ENCODE measurements at regions not wholly inside any gene's neighbourhood (a gene's known extent, or its start where the extent isn't known, plus 50 kb on each side); places are given as distances from the start of the nearest gene placed in this dataset.

GRCh38 chr9:38194870-38195269, 125.8 kb upstream of the SHB start:
- no peaks in the 10 kb centered on the region for H3K4me1 Mint-ChIP-seq
- no peaks in the 10 kb centered on the region for H3K9me3 Mint-ChIP-seq
- H3K9me3 ChIP-seq (ENCODE audit: low read length), result no peaks in the 10 kb centered on the region
- no peaks in the 10 kb centered on the region for H3K4me1 ChIP-seq (ENCODE audit: insufficient read depth, low read length)
- H3K4me3 ChIP-seq (ENCODE audit: low read length), result no peak overlapping the region
- POLR2A ChIA-PET, result no interaction called here
- no peak overlapping the region for H3K27ac ChIP-seq (ENCODE audit: low read depth, low read length)
- H3K27ac Mint-ChIP-seq, result no peak overlapping the region
- H3K4me3 Mint-ChIP-seq, result no peak overlapping the region
- peaks cover 3 to 31% of the 10 kb centered on the region in 2 donors for H3K27me3 Mint-ChIP-seq
- CTCF ChIA-PET, result no interaction called here
- no peaks in the 10 kb centered on the region for H3K36me3 ChIP-seq (ENCODE audit: insufficient read depth, low read length)
- no peaks in the 10 kb centered on the region for H3K36me3 Mint-ChIP-seq
- H3K27me3 ChIP-seq (ENCODE audit: insufficient read depth, low read length, poor library complexity, severe bottlenecking), result no peaks in the 10 kb centered on the region
- DNase-seq, result no peak

GRCh38 chr9:38192731-38193265, 123.8 kb upstream of the SHB start:
- no peaks in the 10 kb centered on the region for H3K4me1 Mint-ChIP-seq
- H3K27me3 ChIP-seq (ENCODE audit: insufficient read depth, low read length, poor library complexity, severe bottlenecking), result no peaks in the 10 kb centered on the region
- peaks cover 6 to 22% of the 10 kb centered on the region in 2 donors for H3K27me3 Mint-ChIP-seq
- POLR2A ChIA-PET, result no interaction called here
- CTCF ChIA-PET, result no interaction called here
- H3K4me3 ChIP-seq (ENCODE audit: low read length), result no peak overlapping the region
- H3K27ac Mint-ChIP-seq, result no peak overlapping the region
- no peak overlapping the region for H3K27ac ChIP-seq (ENCODE audit: low read depth, low read length)
- H3K36me3 Mint-ChIP-seq, result no peaks in the 10 kb centered on the region
- no peak for DNase-seq
- no peaks in the 10 kb centered on the region for H3K36me3 ChIP-seq (ENCODE audit: insufficient read depth, low read length)
- H3K9me3 ChIP-seq (ENCODE audit: low read length), result no peaks in the 10 kb centered on the region
- no peaks in the 10 kb centered on the region for H3K9me3 Mint-ChIP-seq
- no peaks in the 10 kb centered on the region for H3K4me1 ChIP-seq (ENCODE audit: insufficient read depth, low read length)
- H3K4me3 Mint-ChIP-seq, result no peak overlapping the region

GRCh38 chr9:38186404-38187115, 117.5 kb upstream of the SHB start:
- Histone ChIP-seq H3K27me3 (ENCODE audit: insufficient read depth, low read length, poor library complexity, severe bottlenecking) (no peaks in the 10 kb centered on the region), H3K36me3 (ENCODE audit: insufficient read depth, low read length) (no peaks in the 10 kb centered on the region), H3K9me3 (ENCODE audit: low read length) (no peaks in the 10 kb centered on the region), H3K4me3 (ENCODE audit: low read length) (no peak overlapping the region), H3K27ac (ENCODE audit: low read depth, low read length) (no peak overlapping the region), H3K4me1 (ENCODE audit: insufficient read depth, low read length) (no peaks in the 10 kb centered on the region)
- Mint-ChIP-seq H3K4me1 (no peaks in the 10 kb centered on the region), H3K4me3 (no peak overlapping the region), H3K27me3 (peaks cover 8 to 30% of the 10 kb centered on the region in 2 donors), H3K27ac (no peak overlapping the region), H3K36me3 (no peaks in the 10 kb centered on the region), H3K9me3 (no peaks in the 10 kb centered on the region)
- ChIA-PET POLR2A (no interaction called here), CTCF (no interaction called here)
- no peak for DNase-seq

GRCh38 chr9:38185647-38186403, 116.8 kb upstream of the SHB start:
- DNase-seq, result no peak
- no peaks in the 10 kb centered on the region for H3K4me1 Mint-ChIP-seq
- Histone ChIP-seq H3K27ac (ENCODE audit: low read depth, low read length) (no peak overlapping the region), H3K27me3 (ENCODE audit: insufficient read depth, low read length, poor library complexity, severe bottlenecking) (no peaks in the 10 kb centered on the region), H3K9me3 (ENCODE audit: low read length) (no peaks in the 10 kb centered on the region), H3K4me3 (ENCODE audit: low read length) (no peak overlapping the region), H3K4me1 (ENCODE audit: insufficient read depth, low read length) (no peaks in the 10 kb centered on the region), H3K36me3 (ENCODE audit: insufficient read depth, low read length) (no peaks in the 10 kb centered on the region)
- H3K4me3 Mint-ChIP-seq, result no peak overlapping the region
- no peaks in the 10 kb centered on the region for H3K9me3 Mint-ChIP-seq
- ChIA-PET CTCF (no interaction called here), POLR2A (no interaction called here)
- no peak overlapping the region for H3K27ac Mint-ChIP-seq
- no peaks in the 10 kb centered on the region for H3K36me3 Mint-ChIP-seq
- H3K27me3 Mint-ChIP-seq, result peaks cover 10 to 34% of the 10 kb centered on the region in 2 donors

GRCh38 chr9:38183994-38184568, 115.1 kb upstream of the SHB start:
- H3K4me1 ChIP-seq (ENCODE audit: insufficient read depth, low read length), result no peaks in the 10 kb centered on the region
- no peak overlapping the region for H3K4me3 ChIP-seq (ENCODE audit: low read length)
- DNase-seq, result no peak
- no peaks in the 10 kb centered on the region for H3K36me3 Mint-ChIP-seq
- H3K36me3 ChIP-seq (ENCODE audit: insufficient read depth, low read length), result no peaks in the 10 kb centered on the region
- H3K4me3 Mint-ChIP-seq, result no peak overlapping the region
- no peaks in the 10 kb centered on the region for H3K9me3 ChIP-seq (ENCODE audit: low read length)
- H3K27ac ChIP-seq (ENCODE audit: low read depth, low read length), result no peak overlapping the region
- peaks cover 12 to 41% of the 10 kb centered on the region in 2 donors for H3K27me3 Mint-ChIP-seq
- H3K4me1 Mint-ChIP-seq, result no peaks in the 10 kb centered on the region
- H3K9me3 Mint-ChIP-seq, result no peaks in the 10 kb centered on the region
- H3K27ac Mint-ChIP-seq, result no peak overlapping the region
- ChIA-PET CTCF (no interaction called here), POLR2A (no interaction called here)
- no peaks in the 10 kb centered on the region for H3K27me3 ChIP-seq (ENCODE audit: insufficient read depth, low read length, poor library complexity, severe bottlenecking)

- CTCF ChIA-PET, result no interaction called here
- Mint-ChIP-seq H3K9me3 (no peaks in the 10 kb centered on the region), H3K36me3 (no peaks in the 10 kb centered on the region)
Observed at GRCh38 chr9:38182321-38182720, 113.3 kb upstream of the SHB start.

GRCh38 chr9:38181866-38182265, 112.8 kb upstream of the SHB start:
- ChIA-PET POLR2A (no interaction called here), CTCF (no interaction called here)
- no peak overlapping the region for H3K4me3 Mint-ChIP-seq
- H3K27ac Mint-ChIP-seq, result no peak overlapping the region
- H3K27me3 Mint-ChIP-seq, result peaks cover 10 to 40% of the 10 kb centered on the region in 2 donors
- H3K36me3 Mint-ChIP-seq, result no peaks in the 10 kb centered on the region
- Histone ChIP-seq H3K27ac (ENCODE audit: low read depth, low read length) (no peak overlapping the region), H3K9me3 (ENCODE audit: low read length) (no peaks in the 10 kb centered on the region), H3K4me3 (ENCODE audit: low read length) (no peak overlapping the region), H3K27me3 (ENCODE audit: insufficient read depth, low read length, poor library complexity, severe bottlenecking) (no peaks in the 10 kb centered on the region), H3K4me1 (ENCODE audit: insufficient read depth, low read length) (no peaks in the 10 kb centered on the region), H3K36me3 (ENCODE audit: insufficient read depth, low read length) (no peaks in the 10 kb centered on the region)
- no peak for DNase-seq
- H3K9me3 Mint-ChIP-seq, result no peaks in the 10 kb centered on the region
- no peaks in the 10 kb centered on the region for H3K4me1 Mint-ChIP-seq

More at GRCh38 chr9:38182321-38182720, 113.3 kb upstream of the SHB start:
- no peak overlapping the region for H3K4me3 Mint-ChIP-seq
- H3K36me3 ChIP-seq (ENCODE audit: insufficient read depth, low read length), result no peaks in the 10 kb centered on the region
- no peaks in the 10 kb centered on the region for H3K4me1 ChIP-seq (ENCODE audit: insufficient read depth, low read length)
- H3K27ac ChIP-seq (ENCODE audit: low read depth, low read length), result no peak overlapping the region
- no peak overlapping the region for H3K4me3 ChIP-seq (ENCODE audit: low read length)
- DNase-seq, result no peak
- H3K4me1 Mint-ChIP-seq, result no peaks in the 10 kb centered on the region
- H3K27me3 ChIP-seq (ENCODE audit: insufficient read depth, low read length, poor library complexity, severe bottlenecking), result no peaks in the 10 kb centered on the region
- no peaks in the 10 kb centered on the region for H3K9me3 ChIP-seq (ENCODE audit: low read length)
- POLR2A ChIA-PET, result no interaction called here
- peaks cover 12 to 40% of the 10 kb centered on the region in 2 donors for H3K27me3 Mint-ChIP-seq
- no peak overlapping the region for H3K27ac Mint-ChIP-seq

- CTCF ChIA-PET, result no interaction called here
- no peak for DNase-seq
- no peak overlapping the region for H3K4me3 ChIP-seq (ENCODE audit: low read length)
- H3K4me1 ChIP-seq (ENCODE audit: insufficient read depth, low read length), result no peaks in the 10 kb centered on the region
- no peaks in the 10 kb centered on the region for H3K27me3 ChIP-seq (ENCODE audit: insufficient read depth, low read length, poor library complexity, severe bottlenecking)
- no peak overlapping the region for H3K27ac ChIP-seq (ENCODE audit: low read depth, low read length)
- Mint-ChIP-seq H3K36me3 (no peaks in the 10 kb centered on the region), H3K27ac (no peak overlapping the region), H3K4me1 (no peaks in the 10 kb centered on the region), H3K4me3 (no peak overlapping the region), H3K27me3 (peaks cover 10 to 43% of the 10 kb centered on the region in 2 donors), H3K9me3 (no peaks in the 10 kb centered on the region)
- POLR2A ChIA-PET, result no interaction called here
- no peaks in the 10 kb centered on the region for H3K36me3 ChIP-seq (ENCODE audit: insufficient read depth, low read length)
- H3K9me3 ChIP-seq (ENCODE audit: low read length), result no peaks in the 10 kb centered on the region
Observed at GRCh38 chr9:38181232-38181631, 112.2 kb upstream of the SHB start.
